ENCODE measurements at regions not wholly inside any gene's neighbourhood (a gene's known extent, or its start where the extent isn't known, plus 50 kb on each side); places are given as distances from the start of the nearest gene placed in this dataset.

- intact Hi-C loops (cut with micrococcal nuclease), result no loop called here
- POLR2A ChIA-PET, result no interaction called here
- DNase-seq (no peak), ATAC-seq (no peak)
- H3K27ac Mint-ChIP-seq, result no peak overlapping the region
- peaks cover 2% of the 10 kb centered on the region for H3K27me3 Mint-ChIP-seq
- no peaks in the 10 kb centered on the region for H3K36me3 Mint-ChIP-seq (ENCODE audit: low read depth)
- H3K4me3 Mint-ChIP-seq, result no peak overlapping the region
- no peak for TF ChIP-seq CTCF (IDR thresholded peaks at IDR 0.05)
- no peaks in the 10 kb centered on the region for H3K9me3 Mint-ChIP-seq
- no peaks in the 10 kb centered on the region for H3K4me1 Mint-ChIP-seq (ENCODE audit: low read depth)
- CTCF ChIA-PET, result interaction anchor here (1.3 kb wide), 1 partner anchor 11 kb away, joined by 3 read pairs; no protein-coding TSS in a partner anchor
These were observed 182.5 kb downstream of the ZC3H11B start for GRCh38 chr1:219430419-219430818.

GRCh38 chr1:219428651-219429050, 184.3 kb downstream of the ZC3H11B start:
- H3K36me3 Mint-ChIP-seq (ENCODE audit: low read depth), result no peaks in the 10 kb centered on the region
- no peak for TF ChIP-seq CTCF (IDR thresholded peaks at IDR 0.05)
- no peak overlapping the region for H3K4me3 Mint-ChIP-seq
- DNase-seq (no peak), ATAC-seq (no peak)
- H3K9me3 Mint-ChIP-seq, result no peaks in the 10 kb centered on the region
- H3K4me1 Mint-ChIP-seq (ENCODE audit: low read depth), result no peaks in the 10 kb centered on the region
- peaks cover 2% of the 10 kb centered on the region for H3K27me3 Mint-ChIP-seq
- POLR2A ChIA-PET, result no interaction called here
- no peak overlapping the region for H3K27ac Mint-ChIP-seq
- intact Hi-C loops (cut with micrococcal nuclease), result no loop called here
- CTCF ChIA-PET, result interaction anchor here (0.8 kb wide), 1 partner anchor 12 kb away, joined by 3 read pairs; no protein-coding TSS in a partner anchor

DNA sequence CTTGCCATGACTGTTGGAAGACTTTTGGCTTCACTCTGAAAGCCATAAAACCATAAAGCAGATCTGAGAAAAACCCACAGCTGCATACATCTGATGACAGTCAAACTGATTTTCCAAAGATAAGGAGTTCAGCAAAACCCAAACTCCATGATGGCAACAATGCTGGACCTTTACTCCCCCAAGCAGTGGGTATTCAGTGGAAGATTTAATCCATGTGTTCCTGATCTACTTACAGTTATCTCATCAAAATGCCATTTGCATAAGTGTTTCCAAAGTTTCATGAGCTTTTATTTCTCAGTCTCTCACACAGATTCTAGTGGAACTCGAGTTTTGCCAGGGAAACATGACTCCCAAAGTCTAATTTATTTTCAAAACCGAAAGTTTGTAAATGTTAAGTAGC, 184.9 kb downstream of the ZC3H11B start:
- no peak for DNase-seq
- Mint-ChIP-seq H3K36me3 (ENCODE audit: low read depth) (no peaks in the 10 kb centered on the region), H3K4me3 (no peak overlapping the region), H3K27me3 (peaks cover 2% of the 10 kb centered on the region), H3K27ac (no peak overlapping the region), H3K9me3 (no peaks in the 10 kb centered on the region), H3K4me1 (ENCODE audit: low read depth) (no peaks in the 10 kb centered on the region)
- ChIA-PET CTCF (interaction anchor here (0.8 kb wide), 1 partner anchor 11 kb away, joined by 3 read pairs; no protein-coding TSS in a partner anchor), POLR2A (no interaction called here)
- ATAC-seq, result no peak
- intact Hi-C loops (cut with micrococcal nuclease), result no loop called here
- no peak for TF ChIP-seq CTCF (IDR thresholded peaks at IDR 0.05)

DNA sequence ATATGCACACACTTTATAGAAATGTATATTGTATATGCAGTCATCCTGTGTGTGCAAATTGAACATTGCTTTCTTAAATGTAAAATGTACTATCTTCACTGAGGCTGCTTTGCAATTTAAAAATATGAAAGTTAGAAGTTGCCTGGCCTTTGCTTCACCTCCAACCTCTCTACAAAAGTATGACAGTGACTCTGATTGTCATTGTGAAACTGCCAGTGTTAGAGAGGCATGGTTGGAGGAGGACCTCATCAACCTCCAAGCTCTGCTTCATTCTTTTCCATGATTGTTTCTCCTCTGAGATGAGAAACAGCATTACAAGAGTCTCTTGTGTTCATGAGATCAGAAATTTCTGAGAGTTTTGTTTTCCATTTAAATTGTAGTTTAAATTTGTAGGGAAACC, 185.5 kb downstream of the ZC3H11B start:
- Mint-ChIP-seq H3K9me3 (no peaks in the 10 kb centered on the region), H3K27ac (no peak overlapping the region), H3K36me3 (ENCODE audit: low read depth) (no peaks in the 10 kb centered on the region), H3K4me1 (ENCODE audit: low read depth) (no peaks in the 10 kb centered on the region), H3K4me3 (no peak overlapping the region), H3K27me3 (peaks cover 2% of the 10 kb centered on the region)
- intact Hi-C loops (cut with micrococcal nuclease), result no loop called here
- TF ChIP-seq CTCF (IDR thresholded peaks at IDR 0.05), result no peak
- no peak for ATAC-seq
- DNase-seq, result no peak
- CTCF ChIA-PET, result no interaction called here
- POLR2A ChIA-PET, result no interaction called here

DNA sequence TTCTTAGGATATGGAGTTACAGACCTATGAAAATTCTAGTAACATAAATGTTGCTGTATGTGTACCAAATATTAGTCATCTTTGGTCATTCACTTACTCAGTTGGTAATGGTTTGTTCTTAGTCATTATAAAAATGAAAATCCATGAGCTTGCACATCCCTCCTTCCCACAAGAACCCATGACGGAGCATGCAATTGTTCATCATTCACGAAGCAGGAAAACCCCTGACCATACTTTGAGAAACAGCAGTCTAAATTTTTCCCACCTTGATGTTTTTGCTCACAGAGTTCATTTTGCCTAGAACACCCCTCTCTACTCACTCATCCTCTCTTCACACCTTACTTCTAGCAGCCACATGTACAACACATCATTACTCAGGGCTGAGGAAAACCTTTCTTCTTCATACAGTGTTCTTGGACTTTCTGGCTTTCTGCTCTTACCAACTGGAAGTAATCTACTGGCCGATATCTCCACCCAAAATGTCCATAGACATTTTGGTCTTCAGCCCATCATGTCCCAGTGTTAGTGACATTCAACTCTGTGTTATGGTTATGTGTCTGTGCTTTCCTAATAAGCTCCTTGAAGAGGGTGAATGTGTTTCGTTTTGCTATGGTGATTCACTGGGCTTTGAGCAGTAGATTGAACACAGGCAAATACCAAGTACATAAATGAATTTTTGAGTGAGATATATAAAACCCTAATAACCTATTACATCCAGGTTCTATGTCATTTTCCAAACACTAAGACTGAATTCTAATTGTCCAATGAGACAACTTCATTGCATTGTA, 189.9 kb downstream of the ZC3H11B start:
- no peak overlapping the region for H3K27ac Mint-ChIP-seq
- intact Hi-C loops (cut with micrococcal nuclease), result no loop called here
- H3K4me3 Mint-ChIP-seq, result no peak overlapping the region
- POLR2A ChIA-PET, result no interaction called here
- no peak for ATAC-seq
- H3K4me1 Mint-ChIP-seq (ENCODE audit: low read depth), result no peaks in the 10 kb centered on the region
- no peak for TF ChIP-seq CTCF (IDR thresholded peaks at IDR 0.05)
- no peak for DNase-seq
- peaks cover 2% of the 10 kb centered on the region for H3K27me3 Mint-ChIP-seq
- no peaks in the 10 kb centered on the region for H3K9me3 Mint-ChIP-seq
- H3K36me3 Mint-ChIP-seq (ENCODE audit: low read depth), result no peaks in the 10 kb centered on the region
- CTCF ChIA-PET, result no interaction called here

Data from activated CD8-positive, alpha-beta T cell treated with anti-CD3 and anti-CD28 coated beads for 36 hours (primary cell).